Mesenchymal stem cell (in vitro differentiated cells and primary cell): ENCODE measurements at regions not wholly inside any gene's neighbourhood (a gene's known extent, or its start where the extent isn't known, plus 50 kb on each side); places are given as distances from the start of the nearest gene placed in this dataset.

Experiments used
- DNase-seq: peaks from one replicate; pipeline ENCODE4 v3.0.0-alpha.2; 2013
- H2AFZ ChIP-seq: one replicate; pipeline ENCODE4 v1.6.1; 2013; ENCODE audit warnings: low read depth, mild to moderate bottlenecking, control low read depth, inconsistent platforms, low read length, moderate library complexity
- H2AK5ac ChIP-seq: 2 replicates; pipeline ENCODE4 v1.6.1; 2013; ENCODE audit warnings: low read length, moderate library complexity, mild to moderate bottlenecking, inconsistent platforms; ENCODE audit not compliant: severe bottlenecking
- H2BK120ac ChIP-seq: one replicate; pipeline ENCODE4 v1.6.1; 2013; ENCODE audit warnings: low read depth, mild to moderate bottlenecking, inconsistent platforms, low read length, moderate library complexity
- H2BK12ac ChIP-seq, 2 experiments: one replicate each; pipeline ENCODE4 v1.6.1; 2013; ENCODE audit warnings: inconsistent platforms in 2 of 2, low read length in 2 of 2, mild to moderate bottlenecking in 2 of 2, moderate library complexity in 2 of 2, control low read depth in 1 of 2
- H2BK15ac ChIP-seq: one replicate; pipeline ENCODE4 v1.6.1; 2013; ENCODE audit warnings: mild to moderate bottlenecking, low read depth, inconsistent platforms; ENCODE audit not compliant: poor library complexity, severe bottlenecking
- H2BK5ac ChIP-seq: 2 replicates; pipeline ENCODE4 v1.6.1; 2013; ENCODE audit warnings: low read depth, mild to moderate bottlenecking, low read length, control low read depth, inconsistent platforms; ENCODE audit not compliant: poor library complexity, severe bottlenecking
- H3K14ac ChIP-seq, 2 experiments: one replicate each; pipeline ENCODE4 v1.6.1; 2013; ENCODE audit warnings: inconsistent platforms in 2 of 2, low read length in 2 of 2, control low read depth in 1 of 2, mild to moderate bottlenecking in 1 of 2, moderate library complexity in 1 of 2
- H3K18ac ChIP-seq, 2 experiments: one replicate each; pipeline ENCODE4 v1.6.1; 2013; ENCODE audit warnings: inconsistent platforms in 2 of 2, low read length in 2 of 2, control low read depth in 1 of 2, low read depth in 1 of 2, mild to moderate bottlenecking in 1 of 2
- H3K23ac ChIP-seq, 2 experiments: one replicate each; pipeline ENCODE4 v1.6.1; 2013; ENCODE audit warnings: inconsistent platforms in 2 of 2, low read length in 2 of 2, mild to moderate bottlenecking in 2 of 2, moderate library complexity in 2 of 2, control low read depth in 1 of 2
- H3K27ac ChIP-seq: 2 replicates; pipeline ENCODE4 v1.5.1; 2013; ENCODE audit warnings: mild to moderate bottlenecking, moderate library complexity, low read length, control low read depth, inconsistent platforms; ENCODE audit not compliant: poor library complexity, severe bottlenecking
- H3K27me3 ChIP-seq, 2 experiments: 2 replicates each; pipeline versions ENCODE4 v1.6.1 to v1.7.0; 2013; ENCODE audit warnings: low read length in 2 of 2, mild to moderate bottlenecking in 2 of 2, moderate library complexity in 2 of 2, control low read depth in 1 of 2, inconsistent platforms in 1 of 2; ENCODE audit not compliant: control insufficient read depth in 1 of 2, insufficient read depth in 1 of 2
- H3K36me3 ChIP-seq, 2 experiments: 2 replicates each; pipeline versions ENCODE4 v1.6.1 to v1.7.0; 2013; ENCODE audit warnings: low read length in 2 of 2, control low read depth in 1 of 2, inconsistent platforms in 1 of 2, low read depth in 1 of 2, mild to moderate bottlenecking in 1 of 2; ENCODE audit not compliant: insufficient read depth in 2 of 2, control insufficient read depth in 1 of 2
- H3K4ac ChIP-seq, 2 experiments: one replicate each; pipeline ENCODE4 v1.6.1; 2013; ENCODE audit warnings: inconsistent platforms in 2 of 2, low read length in 2 of 2, mild to moderate bottlenecking in 2 of 2, moderate library complexity in 2 of 2, control low read depth in 1 of 2, low read depth in 1 of 2
- H3K4me1 ChIP-seq: 2 replicates; pipeline ENCODE4 v1.6.1; 2013; ENCODE audit warnings: low read depth, low read length, control low read depth; ENCODE audit not compliant: control insufficient read depth, insufficient read depth
- H3K4me2 ChIP-seq: 2 replicates; pipeline ENCODE4 v1.6.1; 2013; ENCODE audit warnings: low read length, mild to moderate bottlenecking, inconsistent platforms; ENCODE audit not compliant: poor library complexity, severe bottlenecking
- H3K4me3 ChIP-seq, 2 experiments: 2 replicates each; pipeline versions ENCODE4 v1.5.1 to v1.7.0; 2013; ENCODE audit warnings: low read length in 2 of 2, mild to moderate bottlenecking in 2 of 2, control low read depth in 1 of 2, low read depth in 1 of 2; ENCODE audit not compliant: insufficient read depth in 1 of 2
- H3K79me1 ChIP-seq: replicated peaks from 2 replicates; pipeline ENCODE4 v1.6.1; 2013; ENCODE audit warnings: mild to moderate bottlenecking, control low read depth, low read length, inconsistent platforms; ENCODE audit not compliant: poor library complexity, severe bottlenecking
- H3K9ac ChIP-seq: 2 replicates; pipeline ENCODE4 v1.7.0; 2013; ENCODE audit warnings: mild to moderate bottlenecking, low read length, moderate library complexity
- H3K9me3 ChIP-seq: 2 replicates; pipeline ENCODE4 v1.7.0; 2013; ENCODE audit warnings: mild to moderate bottlenecking, low read length; ENCODE audit not compliant: control insufficient read depth
- H4K8ac ChIP-seq: one replicate; pipeline ENCODE4 v1.6.1; 2013; ENCODE audit warnings: inconsistent platforms, mild to moderate bottlenecking, low read length, moderate library complexity
- H4K91ac ChIP-seq: one replicate; pipeline ENCODE4 v1.6.1; 2013; ENCODE audit warnings: mild to moderate bottlenecking, low read length, inconsistent platforms
- WGBS: methylation state at CpG from one replicate; pipeline ENCODE4 v1.1.7; 2013; ENCODE audit warnings: mixed read lengths; 5-methylcytosine and 5-hydroxymethylcytosine counted together

DNA sequence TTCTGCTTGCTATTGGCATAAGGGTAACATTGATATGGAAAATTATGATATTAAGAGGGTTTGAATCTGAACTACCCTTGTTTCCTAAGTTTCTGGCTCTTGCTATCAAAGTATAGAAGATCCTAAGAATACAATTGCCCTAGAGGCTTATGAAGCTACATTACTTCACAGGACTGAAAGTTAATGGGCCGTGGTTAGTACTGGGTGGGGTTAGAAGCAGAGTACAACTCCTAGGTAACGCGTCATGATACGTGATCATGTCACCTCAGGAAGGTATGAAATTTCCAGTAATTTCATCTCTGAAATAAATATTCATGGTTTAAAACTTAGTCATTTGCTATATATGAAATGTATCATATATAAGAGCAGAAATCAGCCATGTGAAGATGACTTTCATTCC, 743.8 kb upstream of the NEGR1 start:
- H2BK12ac ChIP-seq: no peak overlapping the region
- H3K4ac ChIP-seq: no peak overlapping the region
- DNase-seq: no peak
- no peaks in the 10 kb centered on the region for H3K4me1 ChIP-seq
- 80% methylated on average over 2 of the region's 4 CpGs for WGBS
- no peak overlapping the region for H3K4me2 ChIP-seq
- no peak overlapping the region for H4K8ac ChIP-seq
- no peak overlapping the region for H2BK5ac ChIP-seq
- H3K14ac ChIP-seq: no peak overlapping the region
- no peak overlapping the region for H3K18ac ChIP-seq
- H3K36me3 ChIP-seq: no peaks in the 10 kb centered on the region
- H2AFZ ChIP-seq: no peak overlapping the region
- no peak overlapping the region for H3K9ac ChIP-seq
- no peak overlapping the region for H4K91ac ChIP-seq
- H3K79me1 ChIP-seq: no peaks in the 10 kb centered on the region
- H3K4me3 ChIP-seq: no peak overlapping the region
- H2AK5ac ChIP-seq: no peak overlapping the region
- H3K23ac ChIP-seq: no peak overlapping the region
- H2BK15ac ChIP-seq: no peak overlapping the region
- no peak overlapping the region for H2BK120ac ChIP-seq
- H3K9me3 ChIP-seq: no peaks in the 10 kb centered on the region
- no peak overlapping the region for H3K27ac ChIP-seq
- no peaks in the 10 kb centered on the region for H3K27me3 ChIP-seq

DNA sequence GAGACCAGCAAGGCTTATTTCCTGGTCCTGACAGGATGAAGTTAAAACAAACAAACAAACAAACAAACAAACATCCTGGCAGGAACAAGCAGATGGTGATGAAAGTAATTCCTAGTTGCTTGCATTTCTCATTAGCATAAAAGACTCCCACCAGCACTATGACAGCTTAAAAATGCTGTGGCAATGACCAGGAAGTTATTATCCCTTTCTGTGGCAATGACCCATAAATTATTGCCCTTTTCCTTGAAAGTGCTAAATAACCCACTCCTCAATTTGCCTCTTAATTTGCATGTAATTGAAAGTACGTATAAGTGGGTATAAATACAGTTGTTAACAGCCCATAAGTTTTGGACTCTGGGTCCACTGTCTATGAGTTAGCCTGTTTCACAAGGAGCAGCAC, 727.6 kb upstream of the NEGR1 start:
- no peak overlapping the region for H2AFZ ChIP-seq
- H2BK15ac ChIP-seq: no peak overlapping the region
- no peak overlapping the region for H3K4me2 ChIP-seq
- H3K23ac ChIP-seq: no peak overlapping the region
- H3K4me3 ChIP-seq: no peak overlapping the region
- H2BK12ac ChIP-seq: no peak overlapping the region
- no peak overlapping the region for H2BK120ac ChIP-seq
- H3K4me1 ChIP-seq: no peaks in the 10 kb centered on the region
- no peaks in the 10 kb centered on the region for H3K36me3 ChIP-seq
- no peak overlapping the region for H4K8ac ChIP-seq
- H3K4ac ChIP-seq: no peak overlapping the region
- no peak overlapping the region for H2BK5ac ChIP-seq
- no peak overlapping the region for H2AK5ac ChIP-seq
- no peaks in the 10 kb centered on the region for H3K27me3 ChIP-seq
- H3K9ac ChIP-seq: no peak overlapping the region
- H3K9me3 ChIP-seq: peaks cover 8% of the 10 kb centered on the region
- no peak overlapping the region for H4K91ac ChIP-seq
- H3K14ac ChIP-seq: no peak overlapping the region
- no peak overlapping the region for H3K18ac ChIP-seq
- H3K79me1 ChIP-seq: no peaks in the 10 kb centered on the region
- DNase-seq: no peak
- H3K27ac ChIP-seq: no peak overlapping the region
- WGBS: 60% methylated on average over 1 of the region's 1 CpG

DNA sequence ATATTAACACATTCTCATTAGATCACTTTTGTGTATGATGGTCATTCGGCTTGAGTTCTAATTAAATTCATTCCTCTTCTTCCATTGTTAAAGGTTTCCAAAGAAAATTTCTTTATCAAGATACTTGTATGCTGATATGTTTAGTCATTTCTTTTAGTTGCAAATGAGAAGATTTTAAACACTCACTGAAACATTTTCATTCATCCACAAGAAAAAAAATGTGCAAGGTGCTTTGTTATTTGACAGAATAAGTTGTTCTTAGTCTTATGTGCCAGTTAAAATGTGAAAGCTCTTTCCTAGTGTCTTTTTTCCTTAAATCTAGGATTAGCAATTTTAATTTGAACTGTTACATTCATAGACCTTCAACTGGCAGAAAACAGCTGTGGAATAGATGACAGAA, 727.0 kb upstream of the NEGR1 start:
- no CpG with 5 or more reads among the region's 1 CpG for WGBS
- no peaks in the 10 kb centered on the region for H3K36me3 ChIP-seq
- no peak overlapping the region for H2AK5ac ChIP-seq
- no peak overlapping the region for H2BK15ac ChIP-seq
- no peak overlapping the region for H4K8ac ChIP-seq
- no peaks in the 10 kb centered on the region for H3K27me3 ChIP-seq
- H2BK5ac ChIP-seq: no peak overlapping the region
- peaks cover 7% of the 10 kb centered on the region for H3K9me3 ChIP-seq
- H3K4me1 ChIP-seq: no peaks in the 10 kb centered on the region
- no peak overlapping the region for H3K9ac ChIP-seq
- H3K18ac ChIP-seq: no peak overlapping the region
- no peak overlapping the region for H3K14ac ChIP-seq
- no peak overlapping the region for H3K23ac ChIP-seq
- no peak overlapping the region for H3K27ac ChIP-seq
- no peak overlapping the region for H4K91ac ChIP-seq
- no peak for DNase-seq
- no peak overlapping the region for H2BK120ac ChIP-seq
- H2AFZ ChIP-seq: no peak overlapping the region
- H3K79me1 ChIP-seq: no peaks in the 10 kb centered on the region
- no peak overlapping the region for H2BK12ac ChIP-seq
- H3K4me3 ChIP-seq: no peak overlapping the region
- H3K4me2 ChIP-seq: no peak overlapping the region
- no peak overlapping the region for H3K4ac ChIP-seq

DNA sequence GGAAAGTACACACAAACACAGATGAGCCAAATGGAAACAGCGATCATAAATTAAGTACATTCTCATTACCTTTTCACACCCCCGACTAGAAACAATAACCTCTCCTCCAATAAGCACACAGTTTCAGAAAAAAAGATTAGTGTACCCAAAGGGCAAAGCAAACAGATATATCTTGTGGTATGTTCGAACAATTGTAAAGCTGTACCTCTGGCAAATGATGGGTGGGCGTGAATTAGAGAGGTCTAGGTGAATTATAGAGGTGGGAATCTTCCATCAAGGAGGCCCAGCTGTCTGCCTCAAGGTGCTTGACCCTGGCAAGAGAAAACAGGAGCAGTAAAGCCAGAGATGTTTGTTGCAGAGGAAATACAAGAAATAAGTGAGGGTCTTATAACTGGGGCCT, 715.3 kb upstream of the NEGR1 start:
- 83% methylated on average over 3 of the region's 4 CpGs for WGBS
- no peak overlapping the region for H3K18ac ChIP-seq
- H3K27me3 ChIP-seq: no peaks in the 10 kb centered on the region
- no peak overlapping the region for H4K91ac ChIP-seq
- no peak overlapping the region for H3K27ac ChIP-seq
- H3K4ac ChIP-seq: no peak overlapping the region
- no peak overlapping the region for H3K14ac ChIP-seq
- no peak overlapping the region for H2AK5ac ChIP-seq
- no peak overlapping the region for H4K8ac ChIP-seq
- H2BK5ac ChIP-seq: no peak overlapping the region
- no peak for DNase-seq
- H3K23ac ChIP-seq: no peak overlapping the region
- H3K9me3 ChIP-seq: no peaks in the 10 kb centered on the region
- no peak overlapping the region for H3K9ac ChIP-seq
- H3K4me2 ChIP-seq: no peak overlapping the region
- H3K4me1 ChIP-seq: no peaks in the 10 kb centered on the region
- H3K4me3 ChIP-seq: no peak overlapping the region
- no peak overlapping the region for H2AFZ ChIP-seq
- no peaks in the 10 kb centered on the region for H3K36me3 ChIP-seq
- H2BK120ac ChIP-seq: no peak overlapping the region
- H3K79me1 ChIP-seq: no peaks in the 10 kb centered on the region
- H2BK15ac ChIP-seq: no peak overlapping the region
- H2BK12ac ChIP-seq: no peak overlapping the region
